Stimulated activated CD4-positive, alpha-beta T cell treated with anti-CD3 and anti-CD28 coated beads, Interleukin-1b, Interleukin-23, amount 100 ng/mL, for 24 hours (primary cell): ENCODE measurements at regions not wholly inside any gene's neighbourhood (a gene's known extent, or its start where the extent isn't known, plus 50 kb on each side); places are given as distances from the start of the nearest gene placed in this dataset.

Experiments used
- DNase-seq, 4 experiments: peaks; one replicate each; pipeline ENCODE4 v3.0.0-alpha.2; 2020; ENCODE audit warnings: low read depth in 4 of 4, low spot score in 1 of 4

GRCh38 chr13:22463089-22463488 is 717.7 kb upstream of the SGCG start:
- no peak for DNase-seq

DNA sequence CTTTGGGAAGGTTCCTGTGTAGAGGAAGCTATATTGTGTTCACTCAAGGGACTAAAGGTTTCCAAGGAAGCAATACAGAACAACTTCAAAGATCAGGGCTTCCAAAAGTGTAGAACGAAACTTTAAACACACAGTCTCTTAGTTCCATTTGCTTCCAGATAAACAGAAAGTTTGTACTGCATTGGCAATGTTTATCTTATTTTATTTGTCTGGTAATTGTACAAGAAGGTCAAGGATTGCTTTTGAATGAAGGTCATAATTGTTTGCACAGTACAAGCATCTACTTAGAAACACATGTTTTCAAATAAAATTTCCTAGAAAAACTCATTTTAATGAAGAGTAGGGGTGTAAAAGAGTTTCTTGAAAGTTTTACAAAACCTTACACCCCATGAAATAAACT is 712.7 kb upstream of the SGCG start:
- no peak for DNase-seq

GRCh38 chr13:22468824-22469223 is 712.0 kb upstream of the SGCG start:
- no peak for DNase-seq

DNA sequence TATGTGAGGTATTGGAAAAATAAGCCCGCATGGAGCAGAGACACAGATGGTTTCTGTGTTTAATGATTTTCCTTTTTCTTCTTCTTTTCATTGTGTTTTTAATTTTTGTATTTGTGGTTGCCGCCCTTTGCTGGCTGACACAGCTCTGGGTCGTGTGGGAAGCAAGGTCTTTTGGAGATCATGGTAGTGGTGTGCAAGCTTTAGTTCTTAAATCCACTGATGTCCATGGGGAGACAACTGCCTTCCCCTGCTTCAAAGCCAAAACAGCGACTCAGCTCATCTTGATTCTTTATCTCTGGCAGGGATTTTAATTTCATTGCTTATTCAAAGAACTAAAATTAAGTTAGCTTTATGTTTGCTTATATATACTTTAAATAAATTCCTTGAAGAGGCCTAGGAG is 711.3 kb upstream of the SGCG start:
- no peak for DNase-seq

- no peak for DNase-seq
Measured at GRCh38 chr13:22470075-22470474, 710.7 kb upstream of the SGCG start.

DNA sequence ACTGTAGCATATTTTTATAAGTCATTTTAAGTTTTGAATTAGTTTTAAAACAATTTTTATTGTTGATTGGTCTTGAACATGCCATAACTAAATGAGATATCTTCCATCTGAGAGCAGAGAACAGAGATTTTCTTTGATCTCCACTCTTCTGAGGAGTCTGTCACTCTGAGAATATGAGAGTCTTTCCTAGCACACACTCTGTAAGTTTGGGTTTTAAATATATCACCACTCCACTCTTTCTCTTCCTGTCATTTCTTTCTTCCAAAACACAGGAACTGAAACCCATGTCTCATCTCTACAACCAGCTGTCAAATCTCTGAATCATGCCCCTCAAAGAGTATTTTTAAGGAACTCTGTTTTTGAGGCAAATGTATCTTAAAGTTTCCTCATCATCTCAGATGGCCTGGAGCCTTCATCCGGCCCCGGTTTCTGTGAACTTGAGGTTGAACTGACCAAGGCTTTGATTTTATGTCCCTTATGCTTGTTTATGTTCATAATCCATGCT is 698.2 kb upstream of the SGCG start:
- DNase-seq, result no peak

DNA sequence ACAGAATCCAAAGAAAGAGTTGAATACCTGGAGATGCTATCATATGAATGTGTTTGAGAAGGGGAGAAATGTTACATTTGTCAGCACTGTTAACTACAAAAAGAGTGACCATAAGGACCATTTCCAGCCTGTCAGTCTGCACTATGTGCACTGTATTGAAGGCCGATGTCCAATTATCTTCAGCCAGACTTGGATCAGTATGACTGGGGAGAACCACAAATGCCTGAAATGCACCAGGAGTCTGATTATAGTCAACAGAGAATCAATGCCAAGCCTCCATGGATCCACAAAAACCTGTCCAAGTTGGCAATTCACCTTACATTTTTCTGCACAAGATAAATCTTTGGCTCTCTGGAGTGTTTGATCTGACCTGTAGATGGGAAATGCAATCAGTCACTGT is 697.5 kb upstream of the SGCG start:
- no peak for DNase-seq

GRCh38 chr13:22486490-22486889 is 694.3 kb upstream of the SGCG start:
- no peak for DNase-seq

- DNase-seq, result no peak
Measured at GRCh38 chr13:22487932-22488331, 692.8 kb upstream of the SGCG start.

DNA sequence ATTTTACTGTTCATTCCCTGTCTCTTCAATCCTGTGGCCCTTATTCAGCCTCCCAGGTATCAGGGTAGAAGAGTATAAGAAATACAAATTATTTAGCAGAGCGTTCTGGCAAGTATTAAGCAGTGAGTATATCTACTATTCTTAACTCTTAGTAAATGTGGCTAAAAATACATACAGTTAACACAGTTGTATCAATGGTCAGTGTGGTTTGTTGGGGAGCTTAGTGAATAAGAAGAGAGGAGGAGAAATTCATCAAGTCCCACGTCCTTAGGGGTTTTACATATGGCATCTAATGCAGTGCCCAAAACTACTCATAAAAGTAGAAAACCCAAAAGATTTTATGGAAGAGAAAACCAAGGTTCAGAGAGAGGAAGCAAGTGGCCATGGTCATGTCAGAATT is 691.0 kb upstream of the SGCG start:
- no peak for DNase-seq

- no peak for DNase-seq
Measured at GRCh38 chr13:22495819-22496218, 685.0 kb upstream of the SGCG start.

DNA sequence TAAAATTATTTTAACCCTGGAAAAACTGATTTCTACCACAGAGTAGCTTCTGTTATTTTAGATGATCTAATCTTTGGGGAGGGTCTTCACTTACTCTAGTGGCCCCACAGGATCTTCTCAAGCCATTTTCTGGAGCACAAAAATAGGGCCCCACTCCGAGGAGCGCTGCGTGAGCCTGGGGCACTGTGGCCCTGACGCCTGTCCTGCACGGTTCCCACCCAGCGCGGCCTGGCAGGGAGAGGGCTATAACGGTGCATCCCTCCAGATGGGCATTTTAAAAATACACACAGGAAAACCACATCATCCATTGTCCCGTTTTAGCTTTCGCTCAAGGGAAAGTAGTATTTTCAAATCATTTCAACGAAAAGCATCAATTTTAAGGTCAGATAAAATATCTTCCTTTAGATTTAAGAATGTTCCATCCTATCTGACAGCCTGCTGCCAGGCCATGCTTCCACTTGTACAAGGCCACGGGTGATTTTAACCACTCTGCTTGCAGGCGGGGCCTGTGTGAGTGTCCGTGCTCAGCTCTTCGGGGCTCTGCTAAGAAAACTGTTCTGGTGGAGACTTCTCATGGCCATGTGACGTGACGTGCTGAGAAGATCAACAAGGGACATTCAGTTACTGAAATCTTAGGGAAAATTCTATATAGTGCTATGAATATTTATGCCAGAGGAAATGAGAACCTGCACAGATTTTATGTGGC is 683.8 kb upstream of the SGCG start:
- no peak for DNase-seq

GRCh38 chr13:22497991-22498780 is 682.6 kb upstream of the SGCG start:
- no peak for DNase-seq

- DNase-seq, result no peak
Measured at GRCh38 chr13:22499919-22500318, 680.9 kb upstream of the SGCG start.

DNA sequence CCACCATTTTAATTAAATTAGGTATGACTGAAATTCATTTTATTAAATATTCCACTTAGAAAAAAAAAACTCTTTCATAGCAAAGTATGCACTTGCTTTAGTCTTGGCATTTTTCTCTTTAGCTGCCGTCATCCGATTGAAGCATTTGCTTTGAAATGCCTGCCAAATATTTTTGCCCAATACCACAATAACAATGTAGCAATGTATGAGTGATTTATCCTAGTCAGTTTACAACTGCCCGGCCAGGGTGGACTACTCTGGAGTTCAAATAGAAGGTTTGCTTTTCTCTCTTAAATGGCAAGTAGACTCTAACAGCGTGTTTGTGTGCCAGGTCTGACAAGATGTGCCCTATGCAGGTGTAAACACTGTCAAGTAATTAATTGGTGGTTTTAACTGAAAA is 675.3 kb upstream of the SGCG start:
- DNase-seq, result no peak

GRCh38 chr13:22506096-22506691 is 674.6 kb upstream of the SGCG start:
- no peak for DNase-seq

- DNase-seq, result no peak
Measured at GRCh38 chr13:22517544-22517943, 663.2 kb upstream of the SGCG start.

- no peak for DNase-seq
Measured at GRCh38 chr13:22536851-22537250, 643.9 kb upstream of the SGCG start.

DNA sequence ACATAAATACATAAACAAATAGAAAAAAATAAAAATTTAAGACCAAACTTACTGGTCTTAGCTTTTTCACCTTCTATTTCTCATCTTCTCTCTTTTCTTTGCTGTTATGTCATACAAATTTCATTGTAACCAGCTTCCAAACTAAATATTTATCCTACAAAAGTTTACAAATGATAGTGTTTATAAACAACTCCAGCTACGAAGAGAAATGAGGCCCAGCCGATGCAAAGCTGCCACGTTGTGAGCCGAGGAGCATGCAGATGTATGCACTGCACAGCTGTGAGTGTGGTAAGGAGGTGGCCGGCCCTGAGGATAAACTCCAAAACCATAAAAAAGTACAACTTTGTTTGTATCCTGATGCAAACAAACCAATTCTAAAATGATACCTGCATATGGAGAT is 642.4 kb upstream of the SGCG start:
- DNase-seq, result no peak

GRCh38 chr13:22549126-22549525 is 631.7 kb upstream of the SGCG start:
- DNase-seq, result no peak

DNA sequence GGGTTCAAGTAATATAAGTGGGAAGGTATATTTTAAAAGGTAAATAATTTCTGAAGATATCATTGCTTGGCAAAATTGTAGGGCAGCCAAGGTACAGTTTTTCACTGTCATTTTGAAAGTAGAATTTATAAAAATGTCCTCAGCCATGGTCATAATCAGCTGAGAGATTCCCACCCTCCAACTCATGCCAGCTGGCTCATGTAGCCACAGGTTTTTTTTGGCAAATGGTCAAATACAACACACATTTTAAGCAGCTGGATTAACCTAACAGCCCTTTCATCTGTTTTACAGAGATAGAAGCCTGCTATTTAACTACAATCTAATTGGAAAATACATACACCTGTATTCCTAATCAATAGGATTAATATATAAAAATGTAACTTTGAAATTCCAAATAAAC is 619.2 kb upstream of the SGCG start:
- no peak for DNase-seq

DNA sequence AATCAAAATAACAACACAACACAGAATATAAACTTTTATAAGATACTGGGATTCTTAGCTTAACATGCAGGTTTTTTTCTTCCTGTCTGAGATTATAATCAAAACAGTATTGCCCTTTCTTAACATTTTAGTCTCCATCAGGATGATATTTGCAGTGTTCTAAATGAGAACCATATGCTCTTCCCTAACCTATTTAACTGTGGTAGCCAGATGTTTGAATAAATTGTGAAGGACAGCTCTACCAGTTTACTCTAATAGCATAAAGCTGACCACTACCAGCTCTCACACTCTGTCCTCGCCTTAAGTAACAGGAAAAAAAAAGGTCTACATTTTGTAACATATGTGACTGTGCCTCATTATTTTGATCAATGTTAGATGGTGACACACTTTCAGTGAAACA is 618.7 kb upstream of the SGCG start:
- no peak for DNase-seq
